ACC112 (cell line): ENCODE measurements at regions not wholly inside any gene's neighbourhood (a gene's known extent, or its start where the extent isn't known, plus 50 kb on each side); places are given as distances from the start of the nearest gene placed in this dataset.
"Not testable (repeated sequence)": the region's sequence is repeated elsewhere in the genome, so short reads cannot be mapped to it uniquely, and the experiment has no call there.

Experiments
- H2AFZ ChIP-seq: fragments of 200-600 bp; sonication (generic); one replicate; pipeline ENCODE4 v1.6.0; 2017; ENCODE audit warnings: antibody characterized with exemption, low read length; ENCODE audit not compliant: unreplicated experiment
- H3K27ac ChIP-seq: fragments of 200-600 bp; sonication (generic); 2 replicates; pipeline ENCODE4 v1.5.1; 2014; ENCODE audit warnings: low read depth, mild to moderate bottlenecking, antibody characterized with exemption, low read length, moderate library complexity
- H3K27me3 ChIP-seq: fragments of 200-600 bp; sonication (generic); 2 replicates; pipeline ENCODE4 v1.6.1; 2014; ENCODE audit warnings: mild to moderate bottlenecking, antibody characterized with exemption, low read length, moderate library complexity, mixed read lengths; ENCODE audit not compliant: insufficient read depth
- H3K36me3 ChIP-seq: fragments of 200-600 bp; sonication (generic); 2 replicates; pipeline ENCODE4 v1.6.1; 2016; ENCODE audit warnings: mild to moderate bottlenecking, antibody characterized with exemption, low read length, moderate library complexity, mixed read lengths; ENCODE audit not compliant: insufficient read depth
- H3K4me1 ChIP-seq: fragments of 200-600 bp; sonication (generic); one replicate; pipeline ENCODE4 v1.6.1; 2016; ENCODE audit warnings: low read length, mixed read lengths; ENCODE audit not compliant: insufficient read depth, unreplicated experiment, control insufficient read depth
- H3K4me3 ChIP-seq: fragments of 200-600 bp; sonication (generic); 2 replicates; pipeline ENCODE4 v1.5.1; 2014; ENCODE audit warnings: mild to moderate bottlenecking, low read depth, low read length
- H3K79me2 ChIP-seq: fragments of 200-600 bp; sonication (generic); one replicate; pipeline ENCODE4 v1.6.0; 2016; ENCODE audit warnings: low read length; ENCODE audit not compliant: control insufficient read depth, unreplicated experiment, insufficient read depth

DNA sequence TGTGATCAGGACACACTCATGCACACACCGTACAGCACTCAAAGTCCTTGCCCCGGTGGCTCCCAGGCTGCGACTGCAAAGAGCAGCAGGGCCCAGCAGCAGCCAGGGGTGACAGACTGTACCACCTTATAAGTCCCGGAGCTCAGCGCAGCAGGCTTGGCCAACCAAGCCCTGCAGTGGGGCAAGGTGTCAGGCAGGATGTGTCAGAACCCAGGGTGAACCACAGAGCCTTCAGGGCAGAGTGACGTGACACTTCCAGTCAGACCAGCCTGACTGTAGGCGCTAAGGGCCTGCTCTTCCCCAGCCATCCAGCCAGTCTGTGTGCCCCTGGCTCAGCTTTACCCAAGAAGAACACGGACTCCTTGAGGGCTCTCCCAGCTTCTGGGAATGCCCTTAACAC lies 204.1 kb downstream of the COPRS start:
- H3K4me1 ChIP-seq, result no peaks in the 10 kb centered on the region
- H3K36me3 ChIP-seq, result no peaks in the 10 kb centered on the region
- H3K79me2 ChIP-seq, result no peaks in the 10 kb centered on the region
- peaks cover 9% of the 10 kb centered on the region; the same call in 1 of the 2 replicates for H3K27me3 ChIP-seq
- no peak overlapping the region for H2AFZ ChIP-seq
- H3K27ac ChIP-seq, result no peak overlapping the region
- H3K4me3 ChIP-seq, result no peak overlapping the region

DNA sequence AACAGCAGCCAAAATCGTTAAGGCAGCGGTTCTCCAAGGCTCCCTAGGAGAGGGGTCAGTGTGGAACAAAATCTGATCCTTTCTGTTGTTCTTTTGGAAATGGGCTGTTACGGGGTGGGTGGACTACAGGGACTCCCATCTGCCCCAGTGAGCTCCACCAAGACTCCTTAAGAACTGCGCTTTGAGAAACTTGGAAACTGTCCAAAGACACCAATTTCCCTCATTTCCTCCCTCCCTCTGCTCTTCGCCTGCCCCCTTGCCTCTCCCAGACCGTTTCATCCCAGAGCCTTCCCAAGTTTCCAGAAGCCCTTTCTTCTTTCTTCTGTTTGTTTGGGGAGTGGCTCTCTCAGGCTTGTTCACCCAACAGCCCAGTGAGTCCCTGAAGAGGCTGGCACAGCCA lies 205.4 kb downstream of the COPRS start:
- Histone ChIP-seq H2AFZ (peak overlapping the region; percentile 7), H3K4me1 (no peaks in the 10 kb centered on the region), H3K27me3 (peaks cover 6% of the 10 kb centered on the region; the same call in 1 of the 2 replicates), H3K79me2 (no peaks in the 10 kb centered on the region), H3K36me3 (no peaks in the 10 kb centered on the region), H3K27ac (no peak overlapping the region), H3K4me3 (no peak overlapping the region)

DNA sequence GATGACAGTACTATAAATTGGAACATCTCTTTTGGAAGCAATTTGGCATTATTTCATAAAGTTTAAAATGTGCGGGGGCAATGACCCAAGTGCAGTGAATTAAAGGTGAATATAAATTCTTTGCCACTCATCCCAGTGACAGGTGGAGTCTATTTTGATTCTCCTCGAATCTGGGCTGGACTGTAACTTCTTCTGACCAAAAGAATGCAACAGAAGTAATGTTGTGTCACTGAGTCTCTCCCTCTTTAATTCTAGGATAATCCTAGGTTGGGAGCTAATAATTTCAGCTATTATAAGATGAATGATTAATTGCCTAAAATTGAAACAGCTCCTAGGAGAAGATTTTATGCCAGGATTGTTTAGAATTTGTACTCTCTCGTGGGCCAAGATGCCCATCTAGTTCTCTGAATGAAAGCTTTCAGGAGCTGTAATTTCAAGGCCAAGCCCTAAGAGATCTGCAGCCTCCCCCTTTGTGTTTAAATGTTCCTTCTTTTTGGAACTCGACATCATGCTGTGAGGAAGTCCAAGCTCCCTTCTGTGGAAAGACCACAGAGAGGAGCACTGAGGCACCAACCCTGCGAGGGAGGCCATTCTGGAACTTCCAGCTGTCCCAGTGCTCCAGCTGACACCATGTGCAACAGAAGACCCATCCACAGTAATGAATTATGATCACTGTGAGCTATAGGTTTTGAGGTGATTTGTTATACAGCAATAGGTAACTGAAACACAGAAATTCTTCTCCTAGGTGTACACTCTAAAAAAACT lies 208.1 kb downstream of the COPRS start:
- H3K27me3 ChIP-seq, result 0 out of 2 replicates have a peak, but pooled peaks cover 4% of the 10 kb centered on the region
- H3K27ac ChIP-seq, result no peak overlapping the region
- no peaks in the 10 kb centered on the region for H3K36me3 ChIP-seq
- no peaks in the 10 kb centered on the region for H3K4me1 ChIP-seq
- H3K4me3 ChIP-seq, result no peak overlapping the region
- H2AFZ ChIP-seq, result no peak overlapping the region
- H3K79me2 ChIP-seq, result no peaks in the 10 kb centered on the region

DNA sequence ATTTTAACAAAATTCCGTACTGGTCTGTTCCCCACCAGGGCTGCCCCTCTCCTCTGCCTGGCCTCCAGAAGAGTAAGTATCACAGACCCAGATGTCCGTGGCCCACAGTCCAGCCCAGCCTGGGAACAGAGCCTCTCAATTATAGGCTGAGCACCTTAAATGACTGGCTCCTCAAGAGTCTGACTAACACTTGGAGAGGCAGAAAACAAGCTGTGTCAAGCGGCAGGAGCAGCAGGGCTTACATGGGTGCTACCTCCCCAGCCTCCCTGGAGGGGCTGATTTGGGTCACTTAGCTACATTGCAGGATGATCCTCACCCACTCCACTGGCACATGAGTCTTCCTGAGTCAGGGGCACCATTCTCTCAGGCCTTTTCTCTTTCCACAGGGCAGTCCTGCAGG lies 209.7 kb downstream of the COPRS start:
- H3K4me3 ChIP-seq, result no peak overlapping the region
- H3K27me3 ChIP-seq, result 0 out of 2 replicates have a peak, but pooled peaks cover 4% of the 10 kb centered on the region
- no peaks in the 10 kb centered on the region for H3K4me1 ChIP-seq
- H3K27ac ChIP-seq, result no peak overlapping the region
- H3K36me3 ChIP-seq, result no peaks in the 10 kb centered on the region
- H2AFZ ChIP-seq, result no peak overlapping the region
- H3K79me2 ChIP-seq, result no peaks in the 10 kb centered on the region

DNA sequence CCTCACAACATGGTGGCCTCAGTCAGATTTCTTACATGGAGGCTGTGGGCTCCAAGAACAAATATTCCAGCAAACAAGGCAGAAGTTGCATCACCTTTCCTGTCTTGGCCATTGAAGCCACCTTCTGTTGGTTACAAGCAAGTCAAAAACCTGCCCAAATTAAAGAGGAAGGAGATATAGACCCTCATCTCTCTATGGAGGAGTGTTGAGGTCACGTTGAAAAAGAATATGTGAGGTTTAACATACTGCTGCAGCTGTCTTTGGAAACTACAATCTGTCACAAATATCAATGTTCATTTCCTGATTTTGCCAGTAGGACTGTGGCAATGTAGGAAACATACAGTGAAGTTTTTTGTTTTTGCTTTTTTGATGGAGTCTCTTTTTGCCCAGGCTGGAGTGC lies 211.4 kb downstream of the COPRS start:
- Histone ChIP-seq H3K27ac (no peak overlapping the region), H3K4me3 (no peak overlapping the region), H3K36me3 (no peaks in the 10 kb centered on the region), H3K79me2 (no peaks in the 10 kb centered on the region), H3K27me3 (no peaks in the 10 kb centered on the region), H3K4me1 (no peaks in the 10 kb centered on the region), H2AFZ (no peak overlapping the region)

DNA sequence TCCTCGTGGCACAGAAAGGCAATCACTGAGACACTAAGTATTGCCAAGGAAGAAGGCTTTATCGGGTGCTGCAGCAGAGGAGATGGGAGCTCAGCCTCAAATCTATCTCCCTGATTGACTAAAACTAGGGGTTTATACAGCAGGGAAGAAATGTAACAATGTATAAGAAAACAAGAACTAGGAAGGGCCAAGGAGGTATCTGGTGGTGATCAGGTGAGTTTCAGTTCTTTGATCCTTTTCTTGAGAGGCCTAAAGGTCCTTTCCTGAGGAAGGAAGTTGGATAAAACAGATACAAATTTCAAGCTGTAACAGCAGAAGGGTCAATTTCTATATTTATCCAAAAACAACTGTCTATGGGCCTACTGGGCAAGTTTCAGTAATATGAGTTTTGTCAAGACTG lies 212.4 kb downstream of the COPRS start:
- H3K27me3 ChIP-seq, result no peaks in the 10 kb centered on the region
- no peaks in the 10 kb centered on the region for H3K79me2 ChIP-seq
- H3K36me3 ChIP-seq, result no peaks in the 10 kb centered on the region
- no peak overlapping the region for H3K4me3 ChIP-seq
- no peak overlapping the region for H2AFZ ChIP-seq
- H3K4me1 ChIP-seq, result no peaks in the 10 kb centered on the region
- no peak overlapping the region for H3K27ac ChIP-seq

DNA sequence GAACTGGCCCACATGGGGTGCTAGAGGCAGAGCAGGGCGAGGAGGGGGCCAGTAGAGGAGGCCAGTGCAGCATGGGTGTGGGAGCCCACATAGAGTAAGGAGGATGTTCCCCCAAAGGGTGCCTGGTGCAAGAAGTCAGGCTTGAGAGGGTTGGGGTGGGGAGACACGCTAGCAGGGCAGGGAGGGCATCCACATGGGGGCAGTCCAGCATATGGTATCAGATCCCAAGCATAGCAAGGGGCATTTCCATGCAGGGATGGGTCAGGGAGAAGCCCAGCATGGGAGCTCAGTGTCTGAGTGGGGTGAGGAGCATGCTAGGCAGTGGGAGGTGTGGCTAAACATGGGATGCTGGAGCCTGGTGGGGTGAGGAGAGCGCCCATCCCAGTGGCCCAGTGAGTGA lies 213.7 kb downstream of the COPRS start:
- Histone ChIP-seq H3K4me3 (no peak overlapping the region), H3K4me1 (no peaks in the 10 kb centered on the region), H3K79me2 (no peaks in the 10 kb centered on the region), H3K27ac (no peak overlapping the region), H3K27me3 (no peaks in the 10 kb centered on the region), H3K36me3 (no peaks in the 10 kb centered on the region), H2AFZ (no peak overlapping the region)

DNA sequence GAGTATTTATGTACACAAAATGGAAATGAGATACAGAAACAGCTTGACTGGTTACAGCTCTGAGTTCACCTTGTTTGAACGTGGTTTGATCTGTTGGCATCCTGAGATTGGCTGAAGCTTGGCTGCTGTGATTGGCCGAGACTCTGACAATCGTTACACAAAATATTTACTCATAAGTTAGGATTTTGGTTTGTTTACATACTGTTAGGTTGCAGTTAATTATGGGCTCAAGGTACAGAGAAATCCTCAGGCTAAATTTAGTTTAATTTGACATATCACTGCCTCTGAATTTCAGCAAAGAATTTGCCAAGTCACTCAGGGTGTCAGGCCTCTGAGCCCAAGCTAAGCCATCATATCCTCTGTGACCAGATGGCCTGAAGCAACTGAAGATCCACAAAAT lies 227.3 kb downstream of the COPRS start:
- Histone ChIP-seq H3K36me3 (no peaks in the 10 kb centered on the region), H3K4me1 (peaks cover 19% of the 10 kb centered on the region), H3K27me3 (no peaks in the 10 kb centered on the region), H3K4me3 (no peak overlapping the region), H3K27ac (no peak overlapping the region), H2AFZ (no peak overlapping the region), H3K79me2 (no peaks in the 10 kb centered on the region)

DNA sequence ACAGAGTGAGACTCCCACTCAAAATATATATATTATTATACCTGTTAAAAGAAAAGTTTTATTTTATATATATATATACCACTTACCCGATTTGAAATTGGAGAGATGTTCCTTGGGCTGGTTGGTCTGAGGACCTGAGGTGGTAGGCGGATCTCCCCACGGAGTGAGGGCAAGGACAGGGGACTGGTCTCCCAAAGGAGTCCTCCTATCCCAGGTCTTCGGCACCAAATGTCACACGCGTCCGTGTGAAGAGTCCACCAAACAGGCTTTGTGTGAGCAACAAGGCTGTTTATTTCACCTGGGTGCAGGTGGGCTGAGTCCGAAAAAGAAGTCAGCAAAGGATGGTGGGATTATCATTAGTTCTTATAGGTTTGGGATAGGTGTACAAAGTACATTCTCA lies 228.2 kb downstream of the COPRS start:
- H3K4me1 ChIP-seq, result peaks cover 19% of the 10 kb centered on the region
- not testable (repeated sequence) for H2AFZ ChIP-seq, H3K4me3 ChIP-seq, H3K36me3 ChIP-seq, H3K27ac ChIP-seq, H3K79me2 ChIP-seq, H3K27me3 ChIP-seq

DNA sequence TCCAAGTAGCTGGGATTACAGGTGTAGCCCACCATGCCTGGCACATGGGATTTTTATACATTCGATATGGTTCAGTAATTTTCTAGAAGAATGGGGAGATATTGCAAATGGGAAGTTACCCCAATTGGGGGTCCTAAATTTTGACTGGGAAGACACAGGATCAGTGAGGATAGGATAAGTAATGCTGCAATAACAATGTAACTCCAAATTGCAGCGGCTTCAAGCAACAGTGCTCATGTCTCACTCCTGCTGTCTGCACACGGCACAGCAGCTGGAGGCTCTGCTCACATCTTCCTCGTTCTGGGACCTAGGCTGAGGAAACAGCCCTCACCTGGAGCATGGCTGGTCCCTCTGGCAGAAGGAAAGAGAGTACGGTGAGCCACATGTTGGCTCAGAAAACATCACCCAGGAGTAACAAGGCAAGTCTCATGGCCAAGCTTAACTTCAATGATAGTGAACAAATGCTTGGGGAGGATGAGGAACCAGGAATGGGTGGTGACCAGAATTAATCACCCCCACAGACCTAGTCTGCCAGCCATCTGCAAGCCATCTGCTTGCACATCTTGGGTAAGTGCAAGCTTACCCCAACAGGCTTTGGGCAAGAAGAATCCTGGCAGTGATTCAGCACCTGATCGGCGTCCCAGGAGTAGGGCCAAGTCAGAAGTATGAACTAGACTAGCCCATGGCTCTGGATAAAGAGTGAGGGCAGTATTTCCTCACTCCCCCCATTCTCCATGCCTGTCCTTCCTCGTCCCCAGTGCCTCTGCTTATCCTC lies 229.2 kb downstream of the COPRS start:
- no peak overlapping the region for H3K27ac ChIP-seq
- H2AFZ ChIP-seq, result no peak overlapping the region
- peaks cover 19% of the 10 kb centered on the region for H3K4me1 ChIP-seq
- peaks cover 5% of the 10 kb centered on the region; the same call in 1 of the 2 replicates for H3K36me3 ChIP-seq
- no peaks in the 10 kb centered on the region for H3K27me3 ChIP-seq
- no peaks in the 10 kb centered on the region for H3K79me2 ChIP-seq
- no peak overlapping the region for H3K4me3 ChIP-seq

DNA sequence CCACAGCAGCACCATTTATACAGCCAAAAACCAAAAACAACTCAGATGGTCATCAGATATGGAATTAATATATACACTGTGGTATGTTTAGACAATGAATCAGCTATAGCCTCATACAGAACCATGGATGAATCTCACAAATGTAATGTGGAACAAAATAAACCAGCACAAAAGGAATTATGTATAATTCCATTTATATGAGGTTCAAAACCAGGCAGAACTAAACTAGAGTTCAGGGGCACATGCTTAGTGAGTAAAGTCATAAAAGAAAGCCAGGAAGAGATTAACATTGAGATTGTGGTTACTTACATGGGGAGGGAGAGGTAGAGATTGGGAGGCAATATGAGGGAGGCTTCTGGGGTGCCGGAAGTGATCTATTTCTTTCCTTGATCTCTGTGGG lies 231.1 kb downstream of the COPRS start:
- Histone ChIP-seq H3K27me3 (no peaks in the 10 kb centered on the region), H3K4me1 (peaks cover 19% of the 10 kb centered on the region), H3K27ac (peak overlapping the region; percentile 75)

More for the DNA sequence above, 231.1 kb downstream of the COPRS start:
- no peaks in the 10 kb centered on the region for H3K79me2 ChIP-seq
- H3K36me3 ChIP-seq, result peaks cover 10% of the 10 kb centered on the region
- H2AFZ ChIP-seq, result peak overlapping the region; percentile 67
- no peak overlapping the region for H3K4me3 ChIP-seq
